ENCODE measurements at regions not wholly inside any gene's neighbourhood (a gene's known extent, or its start where the extent isn't known, plus 50 kb on each side); places are given as distances from the start of the nearest gene placed in this dataset.
"Not testable (repeated sequence)": the region's sequence is repeated elsewhere in the genome, so short reads cannot be mapped to it uniquely, and the experiment has no call there.

- H3K36me3 Mint-ChIP-seq (ENCODE audit: insufficient read depth) = no peaks in the 10 kb centered on the region
- no peak overlapping the region for H3K27ac Mint-ChIP-seq
- no peak for DNase-seq (ENCODE audit: low spot score, unreplicated experiment)
- no peak overlapping the region for H3K4me3 Mint-ChIP-seq (ENCODE audit: low read depth)
- no peaks in the 10 kb centered on the region for H3K27me3 Mint-ChIP-seq
- peaks cover 22% of the 10 kb centered on the region for H3K9me3 Mint-ChIP-seq (ENCODE audit: low read depth)
- TF ChIP-seq, protein P1, sequence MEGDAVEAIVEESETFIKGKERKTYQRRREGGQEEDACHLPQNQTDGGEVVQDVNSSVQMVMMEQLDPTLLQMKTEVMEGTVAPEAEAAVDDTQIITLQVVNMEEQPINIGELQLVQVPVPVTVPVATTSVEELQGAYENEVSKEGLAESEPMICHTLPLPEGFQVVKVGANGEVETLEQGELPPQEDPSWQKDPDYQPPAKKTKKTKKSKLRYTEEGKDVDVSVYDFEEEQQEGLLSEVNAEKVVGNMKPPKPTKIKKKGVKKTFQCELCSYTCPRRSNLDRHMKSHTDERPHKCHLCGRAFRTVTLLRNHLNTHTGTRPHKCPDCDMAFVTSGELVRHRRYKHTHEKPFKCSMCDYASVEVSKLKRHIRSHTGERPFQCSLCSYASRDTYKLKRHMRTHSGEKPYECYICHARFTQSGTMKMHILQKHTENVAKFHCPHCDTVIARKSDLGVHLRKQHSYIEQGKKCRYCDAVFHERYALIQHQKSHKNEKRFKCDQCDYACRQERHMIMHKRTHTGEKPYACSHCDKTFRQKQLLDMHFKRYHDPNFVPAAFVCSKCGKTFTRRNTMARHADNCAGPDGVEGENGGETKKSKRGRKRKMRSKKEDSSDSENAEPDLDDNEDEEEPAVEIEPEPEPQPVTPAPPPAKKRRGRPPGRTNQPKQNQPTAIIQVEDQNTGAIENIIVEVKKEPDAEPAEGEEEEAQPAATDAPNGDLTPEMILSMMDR (IDR thresholded peaks at IDR 0.05; ENCODE audit: unreplicated experiment) = no peak
- H3K4me1 Mint-ChIP-seq (ENCODE audit: low read depth) = no peaks in the 10 kb centered on the region
Measured at GRCh38 chrX:65873385-65873784, 166.5 kb downstream of the VSIG4 start.

DNA sequence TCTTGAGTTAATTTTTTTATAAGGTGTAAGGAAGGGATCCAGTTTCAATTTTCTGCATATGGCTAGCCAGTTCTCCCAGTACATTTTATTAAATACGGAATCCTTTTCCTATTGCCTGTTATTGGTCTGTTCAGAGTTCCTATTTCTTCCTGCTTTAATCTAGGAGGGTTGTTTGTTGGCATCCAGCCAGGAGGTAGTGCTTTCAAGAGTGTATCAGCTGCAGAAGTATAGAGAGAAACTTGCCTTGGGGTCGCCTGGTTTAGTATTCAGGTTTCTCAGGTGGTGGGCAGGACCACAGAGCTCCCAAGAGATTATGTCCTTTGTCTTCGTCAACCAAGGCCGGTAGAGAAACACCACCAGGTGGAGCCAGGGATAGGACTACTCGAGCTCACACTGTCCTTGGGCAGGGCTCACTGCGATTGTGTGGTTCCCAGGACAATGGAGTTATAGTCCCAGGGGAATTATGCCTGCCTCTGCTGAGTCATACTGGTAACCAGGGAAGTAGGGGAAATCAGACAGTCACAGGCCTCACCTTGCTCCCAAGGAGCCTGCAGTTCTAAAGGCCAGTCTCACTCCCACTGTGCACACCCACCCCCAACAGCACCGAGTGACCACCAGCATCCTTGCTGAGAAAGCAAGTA lies 168.1 kb downstream of the VSIG4 start:
- DNase-seq (ENCODE audit: low spot score, unreplicated experiment) = no peak
- H3K27me3 Mint-ChIP-seq = no peaks in the 10 kb centered on the region

DNA sequence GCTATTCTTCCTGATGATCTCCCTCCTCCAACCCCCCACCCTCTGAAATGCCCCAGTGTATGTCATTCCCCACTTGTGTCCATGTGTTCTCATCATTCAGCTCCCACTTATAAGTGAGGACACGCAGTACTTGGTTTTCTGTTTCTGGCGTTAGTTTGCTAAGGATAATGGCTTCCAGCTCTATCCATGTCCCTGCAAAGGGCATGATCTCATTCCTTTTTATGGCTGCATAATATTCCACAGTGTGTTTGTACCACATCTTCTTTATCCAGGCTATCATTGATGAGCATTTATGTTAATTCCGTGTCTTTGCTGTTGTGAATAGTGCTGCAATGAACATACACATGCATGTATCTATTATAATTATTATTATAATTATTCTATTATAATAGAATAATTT lies 169.3 kb downstream of the VSIG4 start:
- not testable (repeated sequence) for H3K4me1 Mint-ChIP-seq (ENCODE audit: low read depth)

More for the DNA sequence above, 168.1 kb downstream of the VSIG4 start:
- Mint-ChIP-seq H3K36me3 (ENCODE audit: insufficient read depth) (no peaks in the 10 kb centered on the region), H3K9me3 (ENCODE audit: low read depth) (peaks cover 21% of the 10 kb centered on the region), H3K4me1 (ENCODE audit: low read depth) (no peaks in the 10 kb centered on the region), H3K4me3 (ENCODE audit: low read depth) (no peak overlapping the region), H3K27ac (no peak overlapping the region)
- TF ChIP-seq, protein P1 (IDR thresholded peaks at IDR 0.05; ENCODE audit: unreplicated experiment) = no peak

GRCh38 chrX:65866773-65867172 lies 173.1 kb downstream of the VSIG4 start:
- Mint-ChIP-seq H3K4me1 (ENCODE audit: low read depth) (no peaks in the 10 kb centered on the region), H3K27ac (no peak overlapping the region), H3K27me3 (no peaks in the 10 kb centered on the region), H3K9me3 (ENCODE audit: low read depth) (peaks cover 20% of the 10 kb centered on the region), H3K4me3 (ENCODE audit: low read depth) (no peak overlapping the region), H3K36me3 (ENCODE audit: insufficient read depth) (no peaks in the 10 kb centered on the region)
- DNase-seq (ENCODE audit: low spot score, unreplicated experiment) = no peak
- TF ChIP-seq, protein P1 (IDR thresholded peaks at IDR 0.05; ENCODE audit: unreplicated experiment) = no peak

More for the DNA sequence above, 169.3 kb downstream of the VSIG4 start:
- not testable (repeated sequence) for H3K36me3 Mint-ChIP-seq (ENCODE audit: insufficient read depth); H3K27ac Mint-ChIP-seq; H3K27me3 Mint-ChIP-seq; H3K4me3 Mint-ChIP-seq (ENCODE audit: low read depth); DNase-seq (ENCODE audit: low spot score, unreplicated experiment)
- peaks cover 20% of the 10 kb centered on the region for H3K9me3 Mint-ChIP-seq (ENCODE audit: low read depth)

DNA sequence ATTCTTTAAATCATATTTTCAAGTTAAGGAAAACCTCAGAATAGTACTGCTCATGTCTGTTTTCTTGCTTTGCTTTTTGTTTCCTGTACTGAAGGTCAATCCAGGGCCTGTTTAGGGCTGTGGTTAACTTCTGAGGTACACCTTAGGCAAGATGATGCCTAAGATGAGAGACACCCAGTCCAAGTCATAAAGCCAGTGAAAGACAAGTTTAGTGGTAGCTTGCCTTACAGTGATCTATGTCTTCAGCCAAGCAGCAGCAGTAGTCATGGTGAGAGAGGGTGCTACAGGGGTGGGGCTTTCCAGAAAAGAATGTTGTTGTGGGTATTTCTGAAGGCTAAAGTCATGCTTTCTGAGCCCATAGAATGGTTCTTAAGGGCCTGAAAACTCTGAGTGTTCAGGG lies 173.7 kb downstream of the VSIG4 start:
- H3K4me3 Mint-ChIP-seq (ENCODE audit: low read depth) = no peak overlapping the region
- H3K27ac Mint-ChIP-seq = no peak overlapping the region
- peaks cover 24% of the 10 kb centered on the region for H3K9me3 Mint-ChIP-seq (ENCODE audit: low read depth)
- no peaks in the 10 kb centered on the region for H3K4me1 Mint-ChIP-seq (ENCODE audit: low read depth)
- TF ChIP-seq, protein P1 (IDR thresholded peaks at IDR 0.05; ENCODE audit: unreplicated experiment) = no peak
- H3K27me3 Mint-ChIP-seq = no peaks in the 10 kb centered on the region
- H3K36me3 Mint-ChIP-seq (ENCODE audit: insufficient read depth) = no peaks in the 10 kb centered on the region
- no peak for DNase-seq (ENCODE audit: low spot score, unreplicated experiment)

- no peaks in the 10 kb centered on the region for H3K4me1 Mint-ChIP-seq (ENCODE audit: low read depth)
- H3K27me3 Mint-ChIP-seq = no peaks in the 10 kb centered on the region
- H3K27ac Mint-ChIP-seq = no peak overlapping the region
- H3K36me3 Mint-ChIP-seq (ENCODE audit: insufficient read depth) = no peaks in the 10 kb centered on the region
- peaks cover 19% of the 10 kb centered on the region for H3K9me3 Mint-ChIP-seq (ENCODE audit: low read depth)
- DNase-seq (ENCODE audit: low spot score, unreplicated experiment) = no peak
- TF ChIP-seq, protein P1 (IDR thresholded peaks at IDR 0.05; ENCODE audit: unreplicated experiment) = no peak
- no peak overlapping the region for H3K4me3 Mint-ChIP-seq (ENCODE audit: low read depth)
Measured at GRCh38 chrX:65862638-65863037, 177.2 kb downstream of the VSIG4 start.
